ENCODE measurements at regions not wholly inside any gene's neighbourhood (a gene's known extent, or its start where the extent isn't known, plus 50 kb on each side); places are given as distances from the start of the nearest gene placed in this dataset.
A peak's percentile ranks its signal among the peaks of the same experiment; 100 is the strongest.

DNA sequence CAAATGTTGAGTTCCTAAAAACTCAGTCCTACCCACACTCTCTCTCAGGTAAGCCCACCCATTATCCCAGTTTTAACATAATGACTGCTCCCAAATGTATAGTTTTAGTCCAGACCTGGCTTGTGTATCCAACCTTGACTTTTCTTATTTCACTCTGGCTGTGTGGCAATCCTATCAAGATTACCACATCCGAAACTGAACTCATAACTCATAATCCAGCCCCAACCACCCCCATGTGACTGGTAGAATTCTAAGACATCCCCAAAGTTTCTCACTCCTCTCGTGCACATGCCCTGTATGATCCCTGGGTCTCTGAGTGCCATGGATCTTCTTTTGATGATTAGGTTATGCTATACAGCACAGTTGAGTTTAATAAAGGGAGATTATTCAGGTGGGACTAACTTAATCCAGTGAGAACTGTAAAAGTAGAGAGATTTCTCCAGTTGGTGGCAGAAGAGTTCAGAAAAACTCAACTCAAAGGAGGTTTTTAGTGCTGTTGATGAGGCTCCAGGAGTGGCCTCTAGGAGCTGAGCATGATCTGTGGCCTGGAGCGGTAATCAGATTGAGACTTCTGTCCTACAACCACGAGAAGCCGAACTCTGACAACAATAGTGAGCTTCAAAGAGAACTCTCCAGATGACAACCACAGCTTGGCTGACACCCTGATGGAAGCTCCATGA lies 413.4 kb downstream of the ZNF536 start:
- intact Hi-C loops (cut with micrococcal nuclease) = loop anchor here (1.0 kb wide), 1 partner anchor 572 kb away; no protein-coding TSS in a partner anchor
- H3K36me3 Mint-ChIP-seq (ENCODE audit: low read depth) = no peaks in the 10 kb centered on the region
- H3K4me1 Mint-ChIP-seq (ENCODE audit: low read depth) = no peaks in the 10 kb centered on the region
- no peaks in the 10 kb centered on the region for H3K27me3 Mint-ChIP-seq (ENCODE audit: insufficient read depth)
- DNase-seq (ENCODE audit: low spot score) = no peak
- no peak overlapping the region for H3K27ac Mint-ChIP-seq
- no peaks in the 10 kb centered on the region for H3K9me3 Mint-ChIP-seq
- H3K4me3 Mint-ChIP-seq = no peak overlapping the region

DNA sequence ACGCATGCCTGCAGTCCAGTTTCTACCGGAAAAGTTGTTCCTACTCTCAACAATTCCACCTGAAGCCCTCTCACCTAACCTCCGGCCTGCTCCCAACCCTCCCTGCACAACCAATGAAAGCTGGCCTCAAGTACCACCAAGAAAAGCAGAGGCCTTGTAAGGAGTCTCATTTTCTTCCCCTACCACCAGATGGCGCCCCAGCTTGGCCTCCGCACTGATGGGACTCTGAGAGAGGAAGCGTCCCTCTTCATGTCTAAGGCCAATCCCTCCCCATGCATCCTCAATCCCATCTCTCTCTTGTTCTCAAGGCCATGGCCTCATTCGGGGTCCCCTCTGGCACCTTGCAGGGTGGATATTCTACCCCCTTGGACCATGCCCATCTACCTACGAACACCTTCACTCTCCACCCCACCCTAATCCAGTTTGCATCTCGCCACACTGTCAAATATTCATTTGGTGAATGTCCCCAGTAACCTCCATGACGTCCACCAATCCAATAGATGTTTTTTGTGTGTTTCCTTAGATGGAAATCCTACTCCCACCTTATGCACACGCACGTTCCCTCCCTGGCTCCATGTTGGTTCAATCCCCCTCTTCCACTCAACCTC lies 412.8 kb downstream of the ZNF536 start:
- Mint-ChIP-seq H3K4me3 (no peak overlapping the region), H3K36me3 (ENCODE audit: low read depth) (no peaks in the 10 kb centered on the region), H3K9me3 (no peaks in the 10 kb centered on the region), H3K4me1 (ENCODE audit: low read depth) (no peaks in the 10 kb centered on the region), H3K27me3 (ENCODE audit: insufficient read depth) (no peaks in the 10 kb centered on the region), H3K27ac (no peak overlapping the region)
- DNase-seq (ENCODE audit: low spot score) = peak; percentile 26
- intact Hi-C loops (cut with micrococcal nuclease) = loop anchor here (1.0 kb wide), 1 partner anchor 572 kb away; no protein-coding TSS in a partner anchor

- intact Hi-C loops (cut with micrococcal nuclease) = no loop called here
- Mint-ChIP-seq H3K36me3 (ENCODE audit: low read depth) (no peaks in the 10 kb centered on the region), H3K9me3 (no peaks in the 10 kb centered on the region), H3K4me3 (no peak overlapping the region), H3K27ac (no peak overlapping the region), H3K27me3 (ENCODE audit: insufficient read depth) (no peaks in the 10 kb centered on the region), H3K4me1 (ENCODE audit: low read depth) (no peaks in the 10 kb centered on the region)
- DNase-seq (ENCODE audit: low spot score) = no peak
These were observed 411.8 kb downstream of the ZNF536 start for GRCh38 chr19:30783936-30784335.

- no peak for DNase-seq (ENCODE audit: low spot score)
- H3K4me3 Mint-ChIP-seq = no peak overlapping the region
- H3K36me3 Mint-ChIP-seq (ENCODE audit: low read depth) = no peaks in the 10 kb centered on the region
- no peak overlapping the region for H3K27ac Mint-ChIP-seq
- no peaks in the 10 kb centered on the region for H3K4me1 Mint-ChIP-seq (ENCODE audit: low read depth)
- H3K27me3 Mint-ChIP-seq (ENCODE audit: insufficient read depth) = no peaks in the 10 kb centered on the region
- intact Hi-C loops (cut with micrococcal nuclease) = no loop called here
- no peaks in the 10 kb centered on the region for H3K9me3 Mint-ChIP-seq
These were observed 411.0 kb downstream of the ZNF536 start for GRCh38 chr19:30783212-30783611.

GRCh38 chr19:30781519-30781918 lies 409.3 kb downstream of the ZNF536 start:
- Mint-ChIP-seq H3K9me3 (no peaks in the 10 kb centered on the region), H3K4me1 (ENCODE audit: low read depth) (no peaks in the 10 kb centered on the region), H3K27me3 (ENCODE audit: insufficient read depth) (no peaks in the 10 kb centered on the region), H3K27ac (no peak overlapping the region), H3K36me3 (ENCODE audit: low read depth) (no peaks in the 10 kb centered on the region), H3K4me3 (no peak overlapping the region)
- intact Hi-C loops (cut with micrococcal nuclease) = no loop called here
- no peak for DNase-seq (ENCODE audit: low spot score)

GRCh38 chr19:30781047-30781446 lies 408.9 kb downstream of the ZNF536 start:
- DNase-seq (ENCODE audit: low spot score) = no peak
- intact Hi-C loops (cut with micrococcal nuclease) = no loop called here
- Mint-ChIP-seq H3K36me3 (ENCODE audit: low read depth) (no peaks in the 10 kb centered on the region), H3K27ac (no peak overlapping the region), H3K4me1 (ENCODE audit: low read depth) (no peaks in the 10 kb centered on the region), H3K4me3 (no peak overlapping the region), H3K9me3 (no peaks in the 10 kb centered on the region), H3K27me3 (ENCODE audit: insufficient read depth) (no peaks in the 10 kb centered on the region)

- Mint-ChIP-seq H3K27ac (no peak overlapping the region), H3K36me3 (ENCODE audit: low read depth) (no peaks in the 10 kb centered on the region), H3K27me3 (ENCODE audit: insufficient read depth) (no peaks in the 10 kb centered on the region), H3K4me1 (ENCODE audit: low read depth) (no peaks in the 10 kb centered on the region), H3K4me3 (no peak overlapping the region), H3K9me3 (no peaks in the 10 kb centered on the region)
- DNase-seq (ENCODE audit: low spot score) = no peak
- intact Hi-C loops (cut with micrococcal nuclease) = no loop called here
These were observed 408.3 kb downstream of the ZNF536 start for GRCh38 chr19:30780456-30780855.

- Mint-ChIP-seq H3K9me3 (no peaks in the 10 kb centered on the region), H3K27me3 (ENCODE audit: insufficient read depth) (no peaks in the 10 kb centered on the region), H3K4me1 (ENCODE audit: low read depth) (no peaks in the 10 kb centered on the region), H3K36me3 (ENCODE audit: low read depth) (no peaks in the 10 kb centered on the region), H3K27ac (no peak overlapping the region), H3K4me3 (no peak overlapping the region)
- no peak for DNase-seq (ENCODE audit: low spot score)
- intact Hi-C loops (cut with micrococcal nuclease) = no loop called here
These were observed 407.8 kb downstream of the ZNF536 start for GRCh38 chr19:30780032-30780431.

DNA sequence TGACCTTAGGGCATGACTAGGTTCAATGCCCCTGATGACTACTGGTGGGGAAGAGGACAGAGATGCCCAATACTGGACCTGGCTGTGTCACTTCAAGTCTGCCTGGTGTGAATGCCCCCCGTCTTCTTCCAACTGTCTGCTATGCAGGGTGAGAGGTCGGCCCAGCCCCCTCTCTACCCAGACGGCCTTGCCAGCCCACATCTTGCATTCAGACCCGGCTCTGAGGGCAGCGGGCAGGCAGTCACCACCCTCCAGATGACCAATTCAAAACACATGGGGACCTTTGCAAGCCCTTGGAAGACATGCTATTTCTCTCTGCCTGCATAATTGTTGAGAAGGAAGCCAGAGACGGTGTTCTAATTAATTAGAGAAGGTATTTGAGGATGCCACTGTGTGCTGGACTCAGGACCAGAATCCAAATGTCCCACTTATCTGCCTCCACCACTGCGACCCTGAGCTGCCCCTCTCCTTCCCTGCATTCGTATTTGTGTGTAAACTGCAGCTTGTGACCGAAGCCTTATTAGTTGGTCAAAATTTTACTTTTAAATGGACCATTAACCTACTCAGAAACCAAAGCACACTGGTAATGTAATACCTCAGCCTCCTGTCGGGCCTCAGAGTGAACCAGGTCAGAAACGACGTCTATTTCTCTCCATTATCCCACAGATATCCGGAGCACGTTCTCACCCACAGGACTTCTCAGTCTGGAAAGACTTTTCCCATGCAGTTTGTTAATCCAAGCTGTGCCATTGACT lies 407.0 kb downstream of the ZNF536 start:
- Mint-ChIP-seq H3K27ac (no peak overlapping the region), H3K4me1 (ENCODE audit: low read depth) (no peaks in the 10 kb centered on the region)
- intact Hi-C loops (cut with micrococcal nuclease) = no loop called here

DNA sequence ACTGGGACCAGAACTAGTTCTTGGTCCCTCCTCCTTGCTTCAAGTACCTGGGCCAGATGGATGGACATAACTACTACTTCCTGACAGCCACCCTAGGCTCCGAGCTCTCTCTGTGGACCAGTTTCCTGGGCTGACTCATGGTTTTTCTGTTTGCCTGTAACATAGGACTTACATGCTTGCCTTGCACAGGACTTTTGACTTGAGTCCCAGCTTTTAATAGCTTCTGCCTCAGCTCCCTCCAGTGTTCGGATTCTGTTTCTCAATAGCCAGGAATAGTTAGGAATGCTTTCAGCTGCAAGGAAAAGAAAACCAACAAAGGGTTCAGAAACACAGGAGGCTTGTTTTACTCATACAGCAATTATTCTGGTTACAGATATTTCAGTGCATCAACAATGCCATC lies 405.9 kb downstream of the ZNF536 start:
- Mint-ChIP-seq H3K4me3 (no peak overlapping the region), H3K27ac (no peak overlapping the region), H3K36me3 (ENCODE audit: low read depth) (no peaks in the 10 kb centered on the region), H3K27me3 (ENCODE audit: insufficient read depth) (no peaks in the 10 kb centered on the region), H3K9me3 (no peaks in the 10 kb centered on the region), H3K4me1 (ENCODE audit: low read depth) (no peaks in the 10 kb centered on the region)
- intact Hi-C loops (cut with micrococcal nuclease) = no loop called here
- no peak for DNase-seq (ENCODE audit: low spot score)

More for the DNA sequence above, 407.0 kb downstream of the ZNF536 start:
- H3K4me3 Mint-ChIP-seq = no peak overlapping the region
- H3K27me3 Mint-ChIP-seq (ENCODE audit: insufficient read depth) = no peaks in the 10 kb centered on the region
- H3K36me3 Mint-ChIP-seq (ENCODE audit: low read depth) = no peaks in the 10 kb centered on the region
- H3K9me3 Mint-ChIP-seq = no peaks in the 10 kb centered on the region
- no peak for DNase-seq (ENCODE audit: low spot score)

DNA sequence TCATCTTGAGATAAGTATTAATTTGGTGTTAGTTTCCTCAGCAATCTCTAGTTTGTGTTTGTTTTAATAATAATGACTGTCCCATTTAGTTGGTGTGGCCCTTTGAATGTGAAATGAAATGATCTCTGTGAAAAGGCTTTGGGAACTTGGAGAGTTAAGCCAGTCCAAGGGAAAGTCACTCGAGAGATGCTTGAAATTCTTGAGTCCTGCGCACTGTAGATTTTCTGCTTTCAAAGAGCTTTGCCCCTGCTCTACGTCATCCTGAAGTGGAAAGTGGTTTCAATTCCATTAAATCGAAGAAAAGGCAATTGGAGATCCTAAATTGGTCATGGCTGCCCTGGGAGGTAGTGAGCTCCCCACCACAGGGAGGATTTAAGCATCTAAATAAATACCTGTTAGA lies 403.8 kb downstream of the ZNF536 start:
- Mint-ChIP-seq H3K36me3 (ENCODE audit: low read depth) (no peaks in the 10 kb centered on the region), H3K4me1 (ENCODE audit: low read depth) (no peaks in the 10 kb centered on the region), H3K4me3 (no peak overlapping the region), H3K27me3 (ENCODE audit: insufficient read depth) (no peaks in the 10 kb centered on the region), H3K9me3 (no peaks in the 10 kb centered on the region), H3K27ac (no peak overlapping the region)
- no peak for DNase-seq (ENCODE audit: low spot score)
- intact Hi-C loops (cut with micrococcal nuclease) = no loop called here

GRCh38 chr19:30774252-30774766 lies 402.1 kb downstream of the ZNF536 start:
- H3K9me3 Mint-ChIP-seq = no peaks in the 10 kb centered on the region
- no peak overlapping the region for H3K27ac Mint-ChIP-seq
- no peaks in the 10 kb centered on the region for H3K4me1 Mint-ChIP-seq (ENCODE audit: low read depth)
- intact Hi-C loops (cut with micrococcal nuclease) = no loop called here
- H3K27me3 Mint-ChIP-seq (ENCODE audit: insufficient read depth) = no peaks in the 10 kb centered on the region
- no peaks in the 10 kb centered on the region for H3K36me3 Mint-ChIP-seq (ENCODE audit: low read depth)
- no peak for DNase-seq (ENCODE audit: low spot score)
- H3K4me3 Mint-ChIP-seq = no peak overlapping the region

GRCh38 chr19:30762651-30763050 lies 390.5 kb downstream of the ZNF536 start:
- no peaks in the 10 kb centered on the region for H3K9me3 Mint-ChIP-seq
- no peak for DNase-seq (ENCODE audit: low spot score)
- H3K36me3 Mint-ChIP-seq (ENCODE audit: low read depth) = no peaks in the 10 kb centered on the region
- no peak overlapping the region for H3K27ac Mint-ChIP-seq
- intact Hi-C loops (cut with micrococcal nuclease) = no loop called here
- no peak overlapping the region for H3K4me3 Mint-ChIP-seq
- no peaks in the 10 kb centered on the region for H3K4me1 Mint-ChIP-seq (ENCODE audit: low read depth)
- peaks cover 4% of the 10 kb centered on the region for H3K27me3 Mint-ChIP-seq (ENCODE audit: insufficient read depth)

Data from activated T-helper 1 cell treated with anti-CD3 and anti-CD28 coated beads, Interleukin-12 subunit alpha, Interleukin-12 subunit beta, Interleukin-2, Interleukin-4 antibody, amounts not matched to agents 30 ng/mL and 10 ng/mL and 1 ng/mL, durations not matched to agents 14 hours and 24 hours and 36 hours (primary cell).